CD4-positive, alpha-beta T cell treated with Interleukin-4 for 4 hours (primary cell): ENCODE measurements at regions not wholly inside any gene's neighbourhood (a gene's known extent, or its start where the extent isn't known, plus 50 kb on each side); places are given as distances from the start of the nearest gene placed in this dataset.

Experiments
- DNase-seq: peaks from one replicate; pipeline ENCODE4 v3.0.0-alpha.2; 2020

GRCh38 chr4:24033626-24034025 lies 143.8 kb upstream of the PPARGC1A start:
- no peak for DNase-seq

GRCh38 chr4:24032371-24032989 lies 142.6 kb upstream of the PPARGC1A start:
- DNase-seq: no peak

- no peak for DNase-seq
Measured at GRCh38 chr4:24026596-24026995, 136.7 kb upstream of the PPARGC1A start.

- DNase-seq: no peak
Measured at GRCh38 chr4:24024605-24025004, 134.8 kb upstream of the PPARGC1A start.

- DNase-seq: no peak
Measured at GRCh38 chr4:24024157-24024556, 134.3 kb upstream of the PPARGC1A start.

GRCh38 chr4:24015782-24016181 lies 125.9 kb upstream of the PPARGC1A start:
- DNase-seq: no peak

- no peak for DNase-seq
Measured at GRCh38 chr4:24013668-24014422, 124.0 kb upstream of the PPARGC1A start.

GRCh38 chr4:24010994-24011393 lies 121.1 kb upstream of the PPARGC1A start:
- no peak for DNase-seq

GRCh38 chr4:24010573-24010972 lies 120.7 kb upstream of the PPARGC1A start:
- DNase-seq: no peak

- no peak for DNase-seq
Measured at GRCh38 chr4:24007860-24008261, 118.0 kb upstream of the PPARGC1A start.

GRCh38 chr4:24006269-24006668 lies 116.4 kb upstream of the PPARGC1A start:
- DNase-seq: no peak

GRCh38 chr4:24003926-24004325 lies 114.1 kb upstream of the PPARGC1A start:
- DNase-seq: no peak

- no peak for DNase-seq
Measured at GRCh38 chr4:24003496-24003895, 113.6 kb upstream of the PPARGC1A start.

- no peak for DNase-seq
Measured at GRCh38 chr4:24002330-24002966, 112.6 kb upstream of the PPARGC1A start.

GRCh38 chr4:24001486-24002329 lies 111.9 kb upstream of the PPARGC1A start:
- DNase-seq: no peak

GRCh38 chr4:24000470-24000831 lies 110.6 kb upstream of the PPARGC1A start:
- DNase-seq: no peak

- DNase-seq: no peak
Measured at GRCh38 chr4:23999714-24000469, 110.0 kb upstream of the PPARGC1A start.

- DNase-seq: no peak
Measured at GRCh38 chr4:23993373-23993772, 103.5 kb upstream of the PPARGC1A start.

GRCh38 chr4:23991444-23991843 lies 101.6 kb upstream of the PPARGC1A start:
- DNase-seq: no peak

GRCh38 chr4:23986270-23986669 lies 96.4 kb upstream of the PPARGC1A start:
- no peak for DNase-seq

GRCh38 chr4:23981328-23981727 lies 91.5 kb upstream of the PPARGC1A start:
- DNase-seq: no peak

GRCh38 chr4:23979534-23979933 lies 89.7 kb upstream of the PPARGC1A start:
- no peak for DNase-seq

GRCh38 chr4:23978002-23978401 lies 88.2 kb upstream of the PPARGC1A start:
- no peak for DNase-seq
